ENCODE measurements at regions not wholly inside any gene's neighbourhood (a gene's known extent, or its start where the extent isn't known, plus 50 kb on each side); places are given as distances from the start of the nearest gene placed in this dataset.

- no peak for DNase-seq (ENCODE audit: low read depth)
- no peak for TF ChIP-seq CTCF (IDR thresholded peaks at IDR 0.05; ENCODE audit: insufficient read depth, low read depth, low read length, missing control alignments)
- no peak overlapping the region for H3K4me3 ChIP-seq (ENCODE audit: low read length)
Observed at GRCh38 chr1:37303884-37304574, 170.4 kb upstream of the ZC3H12A start.

GRCh38 chr1:37305108-37305507 lies 169.3 kb upstream of the ZC3H12A start:
- H3K4me3 ChIP-seq (ENCODE audit: low read length), result no peak overlapping the region
- no peak for TF ChIP-seq CTCF (IDR thresholded peaks at IDR 0.05; ENCODE audit: insufficient read depth, low read depth, low read length, missing control alignments)
- DNase-seq (ENCODE audit: low read depth), result no peak

DNA sequence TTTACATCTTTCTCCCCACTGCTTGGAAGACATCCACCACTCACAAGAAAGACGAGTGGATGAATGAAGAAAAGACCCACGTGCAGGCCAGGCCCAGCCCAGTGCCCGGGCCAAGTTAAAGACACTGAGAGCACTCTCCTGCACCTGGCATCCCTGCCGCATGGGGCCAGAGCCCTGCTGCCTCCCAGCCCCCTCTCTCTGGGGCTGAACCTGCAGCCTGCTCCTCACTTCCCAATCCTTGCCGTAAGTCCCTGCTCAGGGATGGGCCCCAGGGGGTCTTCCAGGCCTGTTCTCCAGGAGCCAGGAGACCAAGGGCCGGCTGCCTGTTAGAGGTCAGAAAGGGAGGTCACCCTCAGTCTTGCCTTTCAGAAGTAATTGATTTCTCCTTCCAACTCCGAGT lies 168.5 kb upstream of the ZC3H12A start:
- DNase-seq (ENCODE audit: low read depth), result no peak
- H3K4me3 ChIP-seq (ENCODE audit: low read length), result no peak overlapping the region
- TF ChIP-seq CTCF (IDR thresholded peaks at IDR 0.05; ENCODE audit: insufficient read depth, low read depth, low read length, missing control alignments), result no peak

DNA sequence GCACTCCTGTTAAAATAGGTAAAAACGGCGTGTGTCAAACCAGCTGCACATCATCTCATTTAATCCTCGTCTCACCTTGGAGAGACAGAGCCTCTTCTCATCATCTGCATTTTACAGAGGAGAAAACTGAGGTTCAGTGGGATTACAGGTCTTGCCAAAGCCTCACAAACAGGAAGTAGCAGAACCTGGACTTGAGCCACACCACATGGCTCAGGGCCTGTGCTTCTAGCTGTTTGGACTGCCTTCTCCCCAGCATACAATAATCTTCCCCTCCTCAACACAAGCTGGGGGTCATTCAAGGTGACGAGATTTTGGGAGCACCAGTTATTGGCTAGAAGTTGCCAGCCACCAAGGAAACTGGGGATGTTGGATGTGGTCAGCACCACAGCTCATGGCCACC lies 167.9 kb upstream of the ZC3H12A start:
- H3K4me3 ChIP-seq (ENCODE audit: low read length), result no peak overlapping the region
- no peak for TF ChIP-seq CTCF (IDR thresholded peaks at IDR 0.05; ENCODE audit: insufficient read depth, low read depth, low read length, missing control alignments)
- no peak for DNase-seq (ENCODE audit: low read depth)

GRCh38 chr1:37306871-37307270 lies 167.5 kb upstream of the ZC3H12A start:
- no peak for TF ChIP-seq CTCF (IDR thresholded peaks at IDR 0.05; ENCODE audit: insufficient read depth, low read depth, low read length, missing control alignments)
- H3K4me3 ChIP-seq (ENCODE audit: low read length), result no peak overlapping the region
- no peak for DNase-seq (ENCODE audit: low read depth)

- TF ChIP-seq CTCF (IDR thresholded peaks at IDR 0.05; ENCODE audit: insufficient read depth, low read depth, low read length, missing control alignments), result no peak
- no peak overlapping the region for H3K4me3 ChIP-seq (ENCODE audit: low read length)
- DNase-seq (ENCODE audit: low read depth), result no peak
Observed at GRCh38 chr1:37308031-37308960, 166.1 kb upstream of the ZC3H12A start.
